Right lobe of liver (tissue), 6 donors: ENCODE measurements at regions not wholly inside any gene's neighbourhood (a gene's known extent, or its start where the extent isn't known, plus 50 kb on each side); places are given as distances from the start of the nearest gene placed in this dataset.
A peak's percentile ranks its signal among the peaks of the same experiment; 100 is the strongest.

Experiments used
- ATAC-seq, 4 donors: fragments of 200-7000 bp; cut with Tn5 transposase; one replicate each; pipeline ENCODE4 v1.9.1; 2020; ENCODE audit warnings: mild to moderate bottlenecking in 4 of 4, moderate library complexity in 4 of 4
- DNase-seq, 3 donors: peaks; one replicate each; pipeline ENCODE4 v3.0.0-alpha.2; 2020
- H3K27ac ChIP-seq, 3 donors: fragments of 200-600 bp; one replicate each; pipeline ENCODE4 v1.8.0; 2022
- H3K27me3 ChIP-seq, 2 donors: fragments of 200-600 bp; one replicate each; pipeline ENCODE4 v1.8.0; 2022
- H3K36me3 ChIP-seq, 4 donors: fragments of 200-600 bp; sonication (generic) in 1 of 4; one replicate each; pipeline versions ENCODE4 v1.5.1 to v1.8.0; 2017 to 2022; ENCODE audit warnings: control low read depth in 1 of 4
- H3K4me1 ChIP-seq, 4 donors: fragments of 200-600 bp; sonication (generic) in 1 of 4; one replicate each; pipeline versions ENCODE4 v1.5.1 to v1.8.0; 2017 to 2022; ENCODE audit warnings: control low read depth in 1 of 4
- H3K4me3 ChIP-seq, 3 donors: fragments of 200-600 bp; one replicate each; pipeline ENCODE4 v1.8.0; 2022
- H3K9me3 ChIP-seq, 4 donors: fragments of 200-600 bp; sonication (generic) in 1 of 4; one replicate each; pipeline versions ENCODE4 v1.5.1 to v1.8.0; 2017 to 2022; ENCODE audit warnings: control low read depth in 1 of 4
- POLR2A ChIP-seq: fragments of 450-650 bp; IDR thresholded peaks from one replicate; pipeline ENCODE4 v1.6.1; 2017; ENCODE audit warnings: antibody characterized with exemption, mild to moderate bottlenecking
- WGBS: methylation state at CpG from one replicate; pipeline ENCODE4 v1.1.6; 2018; ENCODE audit warnings: low coverage, low lambda C conversion rate; ENCODE audit not compliant: insufficient coverage; ENCODE audit errors: missing lambda C conversion rate; 5-methylcytosine and 5-hydroxymethylcytosine counted together
- intact Hi-C, 2 donors: fragments of 100-400 bp; cut with DNase I; formaldehyde crosslinking; loops; one replicate each; pipeline versions ENCODE4 v1.11.2 to v1.14.1; 2022
- TF ChIP-seq, protein P1 (sequence below), 4 donors: fragments of 200-600 bp in 3 of 4; fragments of 450-650 bp in 1 of 4; IDR thresholded peaks; one replicate each; pipeline versions ENCODE4 v1.5.1 to v1.8.0; 2016 to 2022; ENCODE audit warnings: antibody characterized with exemption in 4 of 4, mild to moderate bottlenecking in 2 of 4
- donor health status: DM: no; HTN: yes; CAD: no.
- donor health status: DM: no; HTN: no; CAD: no.
- donor health status: DM: no; HTN: no; CAD: no.
- donor health status: DM: no; HTN: yes; CAD: no.
- donor health status: DM: no; HTN: yes; CAD: no.

DNA sequence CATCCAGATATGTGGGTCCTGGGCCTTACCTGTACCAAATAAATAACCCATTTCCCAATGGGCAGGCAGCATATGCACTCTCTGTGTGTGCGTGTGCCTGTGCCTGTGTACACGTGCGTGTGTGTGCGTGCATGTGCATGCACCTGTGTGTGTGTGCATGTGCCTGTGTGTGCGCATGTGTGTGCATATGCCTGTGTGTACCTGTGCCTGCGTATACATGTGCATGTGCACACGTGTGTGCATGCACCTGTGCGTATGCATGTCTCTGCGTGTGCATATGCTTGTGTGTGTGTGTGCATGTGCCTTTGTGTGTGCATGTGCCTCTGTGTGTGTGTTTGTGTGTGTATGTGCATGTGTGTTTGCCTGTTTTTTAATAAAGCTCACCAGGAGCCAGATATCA is 197.1 kb downstream of the PHETA1 start:
- ATAC-seq (no peak), DNase-seq (no peak)
- Histone ChIP-seq H3K9me3 (no peaks in the 10 kb centered on the region), H3K36me3 (no peaks in the 10 kb centered on the region), H3K27ac (no peak overlapping the region), H3K27me3 (no peaks in the 10 kb centered on the region), H3K4me3 (no peak overlapping the region), H3K4me1 (peaks cover 0 to 2% (median 0%) of the 10 kb centered on the region in 4 donors)
- intact Hi-C loops, result loop anchor here in 1 of 2 donors (10.0 kb wide), 1 partner anchor 147 kb away; no protein-coding TSS in a partner anchor
- WGBS, result 70% methylated on average over 2 of the region's 9 CpGs
- no peak for TF ChIP-seq POLR2A
- TF ChIP-seq, protein P1, sequence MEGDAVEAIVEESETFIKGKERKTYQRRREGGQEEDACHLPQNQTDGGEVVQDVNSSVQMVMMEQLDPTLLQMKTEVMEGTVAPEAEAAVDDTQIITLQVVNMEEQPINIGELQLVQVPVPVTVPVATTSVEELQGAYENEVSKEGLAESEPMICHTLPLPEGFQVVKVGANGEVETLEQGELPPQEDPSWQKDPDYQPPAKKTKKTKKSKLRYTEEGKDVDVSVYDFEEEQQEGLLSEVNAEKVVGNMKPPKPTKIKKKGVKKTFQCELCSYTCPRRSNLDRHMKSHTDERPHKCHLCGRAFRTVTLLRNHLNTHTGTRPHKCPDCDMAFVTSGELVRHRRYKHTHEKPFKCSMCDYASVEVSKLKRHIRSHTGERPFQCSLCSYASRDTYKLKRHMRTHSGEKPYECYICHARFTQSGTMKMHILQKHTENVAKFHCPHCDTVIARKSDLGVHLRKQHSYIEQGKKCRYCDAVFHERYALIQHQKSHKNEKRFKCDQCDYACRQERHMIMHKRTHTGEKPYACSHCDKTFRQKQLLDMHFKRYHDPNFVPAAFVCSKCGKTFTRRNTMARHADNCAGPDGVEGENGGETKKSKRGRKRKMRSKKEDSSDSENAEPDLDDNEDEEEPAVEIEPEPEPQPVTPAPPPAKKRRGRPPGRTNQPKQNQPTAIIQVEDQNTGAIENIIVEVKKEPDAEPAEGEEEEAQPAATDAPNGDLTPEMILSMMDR (IDR thresholded peaks at IDR 0.05), result no peak

DNA sequence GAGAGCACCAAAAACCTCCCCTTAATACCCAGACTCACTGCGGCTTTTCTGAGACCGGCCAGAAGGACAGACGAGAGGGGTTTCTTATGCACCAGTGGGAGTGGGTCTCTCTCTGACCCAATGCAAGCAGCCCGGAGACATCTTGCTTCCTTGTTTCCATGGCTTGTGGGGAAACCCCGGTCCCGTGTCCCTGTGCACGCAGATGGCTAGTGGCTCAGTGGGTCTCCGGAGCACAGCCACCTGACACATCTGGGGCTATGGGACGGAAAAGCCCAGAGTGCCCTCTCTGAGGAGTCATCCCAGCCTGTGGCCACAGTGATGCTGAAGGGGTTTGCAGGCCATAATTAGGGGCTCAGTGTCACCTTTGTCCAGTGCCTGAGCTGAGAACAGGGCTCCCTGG is 197.6 kb downstream of the PHETA1 start:
- ATAC-seq, result no peak
- TF ChIP-seq, protein P1 (IDR thresholded peaks at IDR 0.05), result no peak
- no peak for TF ChIP-seq POLR2A
- intact Hi-C loops, result loop anchor here in 1 of 2 donors (10.0 kb wide), 1 partner anchor 147 kb away; no protein-coding TSS in a partner anchor
- Histone ChIP-seq H3K36me3 (no peaks in the 10 kb centered on the region), H3K4me3 (no peak overlapping the region), H3K27ac (no peak overlapping the region), H3K27me3 (no peaks in the 10 kb centered on the region), H3K9me3 (no peaks in the 10 kb centered on the region), H3K4me1 (peaks cover 0 to 7% (median 0%) of the 10 kb centered on the region in 4 donors)
- WGBS, result no CpG with 5 or more reads among the region's 9 CpGs
- DNase-seq, result no peak

DNA sequence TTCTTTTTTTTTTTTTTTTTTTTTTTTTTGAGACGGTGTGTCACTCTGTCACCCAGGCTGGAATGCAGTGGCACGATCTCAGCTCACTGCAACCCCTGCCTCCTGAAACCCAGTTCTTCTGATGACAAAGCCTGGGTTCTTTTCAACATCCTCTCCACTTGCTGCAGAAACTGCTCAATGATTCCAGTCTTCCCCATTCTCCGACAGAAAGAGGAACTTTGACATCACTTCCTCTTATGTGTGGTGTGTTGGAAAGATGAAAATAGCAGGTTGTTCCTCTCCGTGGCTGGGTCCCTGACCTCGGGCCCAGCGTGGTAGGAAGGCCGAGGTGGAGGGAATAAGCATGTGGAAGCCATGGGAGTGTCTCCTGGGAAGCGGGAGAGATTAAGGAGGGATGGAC is 198.4 kb downstream of the PHETA1 start:
- Histone ChIP-seq H3K27ac (no peak overlapping the region), H3K36me3 (no peaks in the 10 kb centered on the region), H3K4me1 (peaks cover 0 to 8% (median 0%) of the 10 kb centered on the region in 4 donors), H3K9me3 (no peaks in the 10 kb centered on the region), H3K4me3 (no peak overlapping the region), H3K27me3 (no peaks in the 10 kb centered on the region)
- no peak for TF ChIP-seq POLR2A
- TF ChIP-seq, protein P1 (IDR thresholded peaks at IDR 0.05), result no peak
- intact Hi-C loops, result loop anchor here in 1 of 2 donors (10.0 kb wide), 1 partner anchor 146 kb away; no protein-coding TSS in a partner anchor
- WGBS, result 55% methylated on average over 8 of the region's 8 CpGs
- ATAC-seq, result peak; percentile 3 to 57 (median 25)
- DNase-seq, result no peak

DNA sequence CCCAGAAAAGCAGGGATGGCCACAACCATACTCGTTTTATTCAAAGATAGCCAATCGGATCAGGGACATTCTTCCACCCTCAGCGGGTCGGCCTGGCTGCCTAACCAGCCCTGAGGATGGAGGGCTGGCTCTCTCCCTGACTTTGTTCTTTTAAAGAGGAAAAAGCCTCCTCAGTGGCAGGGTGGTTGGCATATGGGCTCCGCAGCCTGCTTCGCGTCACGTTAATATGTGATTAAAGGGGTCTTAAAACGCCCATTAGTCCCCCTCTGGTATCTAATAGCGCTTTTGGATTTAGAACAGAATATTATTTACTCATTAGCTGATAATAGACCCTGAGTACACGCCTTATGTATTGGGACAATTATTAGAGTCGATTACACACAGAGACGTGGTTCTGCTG is 199.4 kb downstream of the PHETA1 start:
- H3K4me1 ChIP-seq, result peaks cover 0 to 8% (median 0%) of the 10 kb centered on the region in 4 donors
- TF ChIP-seq POLR2A, result no peak
- TF ChIP-seq, protein P1 (IDR thresholded peaks at IDR 0.05), result no peak
- WGBS, result 82% methylated on average over 8 of the region's 13 CpGs

More for the DNA sequence above, 199.4 kb downstream of the PHETA1 start:
- Histone ChIP-seq H3K9me3 (no peaks in the 10 kb centered on the region), H3K27ac (no peak overlapping the region), H3K4me3 (no peak overlapping the region), H3K36me3 (no peaks in the 10 kb centered on the region), H3K27me3 (no peaks in the 10 kb centered on the region)
- intact Hi-C loops, result loop anchor here in 1 of 2 donors (10.0 kb wide), 1 partner anchor 145 kb away; no protein-coding TSS in a partner anchor
- ATAC-seq (no peak), DNase-seq (no peak)
